GM18499 (cell line): ENCODE measurements at regions not wholly inside any gene's neighbourhood (a gene's known extent, or its start where the extent isn't known, plus 50 kb on each side); places are given as distances from the start of the nearest gene placed in this dataset.
A peak's percentile ranks its signal among the peaks of the same experiment; 100 is the strongest.
"Not testable (repeated sequence)": the region's sequence is repeated elsewhere in the genome, so short reads cannot be mapped to it uniquely, and the experiment has no call there.

Source experiments
- ATAC-seq: cut with Tn5 transposase; IDR thresholded peaks from one replicate; pipeline ENCODE4 v1.9.1; 2021; ENCODE audit warnings: moderate number of reproducible peaks; ENCODE audit not compliant: insufficient read depth, unreplicated experiment

DNA sequence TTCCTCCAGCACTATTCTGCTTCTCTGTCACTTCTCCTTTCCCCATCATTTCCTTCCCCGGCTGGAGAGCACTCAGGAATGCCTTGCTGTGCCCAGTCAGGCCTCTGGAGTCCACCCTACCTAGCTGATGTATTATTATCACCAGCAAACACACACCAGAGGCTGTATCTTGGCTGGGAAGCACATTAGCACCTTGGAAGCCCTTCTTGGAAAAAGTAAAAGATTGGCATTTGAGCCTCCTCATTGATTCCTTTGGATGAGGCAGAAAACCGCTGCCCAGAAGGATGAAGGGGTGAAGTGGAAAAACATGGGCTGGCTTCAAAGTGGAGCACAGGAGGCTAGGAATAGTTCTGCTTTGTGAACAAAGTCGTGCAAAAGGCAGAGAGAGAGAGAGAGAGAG lies 244.3 kb downstream of the RPLP1 start:
- ATAC-seq: no peak

GRCh38 chr15:69697916-69698315 lies 245.3 kb downstream of the RPLP1 start:
- ATAC-seq: no peak

GRCh38 chr15:69699096-69699495 lies 246.5 kb downstream of the RPLP1 start:
- no peak for ATAC-seq

DNA sequence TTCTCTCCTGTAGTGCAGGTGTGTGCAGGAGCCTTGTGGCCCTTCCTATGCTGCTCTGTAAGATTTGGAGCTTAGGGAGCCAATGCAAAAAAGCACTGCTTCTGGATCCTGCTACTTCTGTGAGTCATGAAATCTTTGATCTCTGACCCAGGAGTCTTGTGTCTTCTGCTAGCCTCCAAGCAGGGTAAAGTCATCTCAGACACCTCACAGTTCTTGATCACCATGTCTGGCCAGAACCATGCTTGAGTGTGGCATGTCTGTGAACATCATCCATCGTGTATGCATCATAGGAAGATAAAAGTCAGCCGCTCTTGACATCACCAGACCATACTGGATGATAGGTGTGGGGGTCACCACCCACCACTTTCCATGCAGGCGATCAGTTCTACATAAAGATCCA lies 247.8 kb downstream of the RPLP1 start:
- no peak for ATAC-seq

DNA sequence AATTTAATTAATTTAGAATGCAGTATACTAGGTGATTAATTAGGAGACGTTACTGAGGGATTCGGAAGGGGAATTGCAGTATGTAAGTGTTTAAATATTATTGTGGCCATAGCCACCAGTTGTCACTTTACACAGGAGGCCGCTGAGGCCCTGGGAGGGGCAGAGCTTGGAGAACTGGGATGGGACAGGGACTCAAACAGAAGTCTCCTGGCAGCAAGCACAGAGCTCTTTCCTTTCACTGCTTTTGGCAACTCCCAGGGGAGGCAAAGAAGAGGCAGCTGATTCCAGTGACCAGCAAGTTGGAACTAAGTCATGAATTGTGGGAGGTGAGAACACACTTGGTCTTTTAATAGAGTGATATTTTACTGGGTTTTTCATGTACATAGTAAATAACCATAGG lies 248.6 kb downstream of the RPLP1 start:
- ATAC-seq: no peak

DNA sequence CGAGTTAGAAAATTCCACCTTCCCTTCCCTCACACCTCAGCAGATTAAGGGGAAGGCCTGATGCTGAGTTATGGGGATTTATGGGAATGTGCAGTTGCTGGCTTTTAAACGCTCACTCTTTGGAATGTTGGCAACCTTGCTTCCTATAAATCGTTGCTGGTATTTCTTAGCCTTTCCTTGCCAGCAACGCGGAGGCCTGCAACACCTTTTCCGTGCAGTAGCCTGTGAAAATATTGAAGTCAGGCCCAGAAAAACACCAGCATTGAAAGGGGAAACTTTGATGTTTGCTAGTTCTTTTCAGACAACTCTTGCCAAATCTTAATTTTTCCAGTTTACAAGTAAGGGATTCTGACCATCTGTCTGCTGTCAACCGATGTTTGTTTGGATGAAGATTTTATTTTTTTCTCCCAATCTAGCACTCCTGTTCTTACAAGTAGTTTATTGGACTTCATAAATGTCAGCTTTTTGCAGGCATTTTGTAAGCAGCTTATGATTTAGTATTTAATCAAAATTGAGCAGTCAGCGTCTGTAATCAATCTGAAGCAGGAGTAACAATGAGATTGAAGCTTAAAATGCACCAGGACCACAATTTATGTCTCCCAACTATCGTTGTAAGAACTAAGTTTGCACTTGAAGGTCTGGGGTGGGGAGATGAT lies 251.0 kb downstream of the RPLP1 start:
- no peak for ATAC-seq

GRCh38 chr15:69704229-69704628 lies 251.6 kb downstream of the RPLP1 start:
- no peak for ATAC-seq

DNA sequence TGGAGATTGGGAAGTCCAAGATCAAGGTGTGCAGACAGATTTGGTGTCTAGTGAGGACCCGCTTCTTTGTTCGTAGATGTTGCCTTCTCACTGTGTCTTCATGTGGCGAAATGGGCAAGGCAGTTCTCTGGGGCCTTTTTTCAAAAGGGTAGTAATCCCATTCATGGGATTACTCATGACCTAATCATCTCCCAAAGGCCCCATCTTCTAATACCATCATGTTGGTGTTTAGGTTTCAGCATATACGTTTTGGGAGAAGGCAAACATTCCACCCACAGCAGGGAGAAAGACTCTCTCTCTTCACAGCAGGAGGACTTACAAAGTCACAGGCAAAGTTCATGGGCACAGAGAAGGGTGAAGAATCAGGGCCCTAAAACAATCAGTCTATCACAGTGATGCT lies 252.1 kb downstream of the RPLP1 start:
- ATAC-seq: no peak

GRCh38 chr15:69706353-69707097 lies 253.9 kb downstream of the RPLP1 start:
- ATAC-seq: no peak

- ATAC-seq: not testable (repeated sequence)
Observed at GRCh38 chr15:69707241-69707640, 254.6 kb downstream of the RPLP1 start.

DNA sequence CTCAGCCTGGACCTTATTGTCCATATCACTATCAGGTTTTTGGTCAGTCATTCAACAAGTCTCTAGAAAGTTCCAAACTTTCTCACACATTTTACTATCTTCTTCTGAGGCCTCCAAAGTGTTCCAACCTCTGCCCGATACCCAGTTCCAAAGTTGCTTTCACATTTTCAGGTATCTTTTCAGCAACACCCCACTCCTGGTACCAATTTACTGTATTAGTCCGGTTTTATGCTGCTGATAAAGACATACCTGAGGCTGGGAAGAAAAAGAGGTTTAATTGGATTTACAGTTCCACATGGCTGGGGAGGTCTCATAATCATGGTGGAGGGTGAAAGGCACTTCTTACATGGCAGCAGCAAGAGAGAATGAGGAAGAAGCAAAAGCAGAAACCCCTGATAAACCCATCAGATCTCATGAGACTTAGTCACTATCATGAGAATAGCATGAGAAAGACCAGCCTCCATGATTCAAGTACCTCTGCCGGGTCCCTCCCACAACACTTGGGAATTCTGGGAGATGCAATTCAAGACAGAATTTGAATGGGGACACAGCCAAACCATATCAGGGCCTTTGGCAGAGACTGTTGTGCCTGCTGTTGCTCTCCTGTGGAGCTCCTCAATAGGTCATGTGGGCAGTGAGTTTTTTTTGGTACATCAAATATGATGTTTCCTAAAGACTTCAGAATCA lies 256.0 kb downstream of the RPLP1 start:
- ATAC-seq: not testable (repeated sequence)

DNA sequence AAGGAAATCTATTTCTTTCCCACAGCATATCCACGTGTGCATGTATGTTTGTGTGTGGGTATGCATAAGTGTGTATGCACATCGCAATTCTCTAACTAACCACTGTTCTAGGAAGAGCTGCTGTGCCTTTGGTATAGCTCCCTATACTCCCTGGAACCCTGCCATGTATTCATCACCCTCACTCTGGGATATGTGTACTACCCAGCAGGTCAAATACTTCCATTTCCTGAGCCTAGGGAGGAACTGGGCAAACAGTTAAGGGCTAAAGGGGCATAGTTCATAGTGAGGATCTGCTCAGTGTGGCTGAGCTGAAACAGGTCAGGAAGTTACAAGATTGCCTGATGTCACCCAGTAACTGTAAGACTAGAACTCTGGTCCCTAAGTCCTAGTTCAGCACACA lies 260.4 kb downstream of the RPLP1 start:
- no peak for ATAC-seq

- ATAC-seq: peak; percentile 89
Observed at GRCh38 chr15:69713726-69714559, 261.3 kb downstream of the RPLP1 start.

GRCh38 chr15:69715210-69715609 lies 262.6 kb downstream of the RPLP1 start:
- ATAC-seq: no peak

DNA sequence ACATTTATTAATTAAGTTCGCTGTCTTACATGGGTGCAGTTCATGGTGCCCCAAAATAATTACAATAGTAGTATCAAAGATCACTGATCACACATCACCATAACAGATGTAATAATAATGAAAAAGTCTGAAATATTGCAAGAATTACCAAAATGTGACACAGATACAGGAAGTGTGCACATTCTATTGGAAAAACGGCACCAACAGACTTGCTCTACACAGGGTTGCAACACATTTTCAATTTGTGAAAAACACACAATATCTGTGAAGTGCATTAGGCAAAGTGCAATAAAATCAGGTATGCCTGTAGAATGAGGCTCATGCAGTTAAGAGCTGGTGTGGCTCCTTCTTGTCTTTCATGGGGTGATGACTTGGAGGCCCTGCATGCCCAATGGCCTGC lies 265.8 kb downstream of the RPLP1 start:
- ATAC-seq: no peak

GRCh38 chr15:69718916-69719315 lies 266.3 kb downstream of the RPLP1 start:
- no peak for ATAC-seq

DNA sequence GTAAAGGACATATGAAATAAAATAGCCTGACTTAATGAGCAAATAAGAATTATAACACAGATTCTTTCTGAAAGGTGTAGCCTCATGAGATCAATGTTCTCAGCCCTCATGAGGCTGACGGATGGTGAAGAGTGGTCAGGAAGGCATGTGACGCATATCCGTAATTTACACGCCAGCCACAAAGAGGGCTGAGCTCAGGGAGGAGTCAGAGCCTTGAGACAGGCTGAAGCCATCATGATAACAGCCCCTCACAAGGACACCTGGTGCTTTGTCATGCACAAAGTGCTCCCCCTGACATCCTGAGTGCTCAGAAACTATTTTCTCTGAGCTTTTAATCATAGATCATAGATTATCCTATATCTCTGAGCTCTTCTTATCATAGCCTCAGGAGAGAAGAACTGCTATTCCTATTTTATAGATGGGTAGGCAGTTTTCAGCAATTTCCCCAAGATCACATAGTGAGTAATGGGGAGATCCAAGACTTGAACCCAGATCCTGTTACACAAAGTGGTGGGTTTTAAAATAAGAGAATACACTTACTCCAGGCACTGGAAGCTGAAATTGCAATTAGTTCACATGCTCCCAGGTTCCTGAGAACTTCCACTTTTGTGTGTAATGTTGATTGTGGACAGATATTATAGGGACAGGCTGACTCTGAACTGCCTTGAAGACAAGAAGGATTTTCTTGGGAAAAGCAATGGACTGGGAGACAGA lies 267.1 kb downstream of the RPLP1 start:
- ATAC-seq: no peak

GRCh38 chr15:69720536-69720935 lies 267.9 kb downstream of the RPLP1 start:
- no peak for ATAC-seq

- ATAC-seq: no peak
Observed at GRCh38 chr15:69722924-69723323, 270.3 kb downstream of the RPLP1 start.
